ENCODE measurements at regions not wholly inside any gene's neighbourhood (a gene's known extent, or its start where the extent isn't known, plus 50 kb on each side); places are given as distances from the start of the nearest gene placed in this dataset.

GRCh38 chr13:103289681-103290080 is 223.5 kb upstream of the SLC10A2 start:
- intact Hi-C loops (cut with DNase I): no loop called here
- no peaks in the 10 kb centered on the region for H3K27me3 ChIP-seq
- TF ChIP-seq CTCF (IDR thresholded peaks at IDR 0.05) (no peak), POLR2A (IDR thresholded peaks at IDR 0.05) (no peak)
- H3K9me3 ChIP-seq (replicated peaks in 1 of 3): no peaks in the 10 kb centered on the region
- H3K36me3 ChIP-seq (replicated peaks in 1 of 2): no peaks in the 10 kb centered on the region
- H3K27ac ChIP-seq: no peak overlapping the region
- no peak overlapping the region for H3K4me3 ChIP-seq
- H3K4me1 ChIP-seq (replicated peaks in 1 of 2): no peaks in the 10 kb centered on the region
- no peak for DNase-seq

- no peak for DNase-seq
- no peaks in the 10 kb centered on the region for H3K4me1 ChIP-seq (replicated peaks in 1 of 2)
- intact Hi-C loops (cut with DNase I): no loop called here
- TF ChIP-seq POLR2A (IDR thresholded peaks at IDR 0.05) (no peak), CTCF (IDR thresholded peaks at IDR 0.05) (no peak)
- no peaks in the 10 kb centered on the region for H3K27me3 ChIP-seq
- WGBS, 4 donors: 50 to 55% (median 53%) methylated on average over 7 of the region's 7 CpGs
- no peaks in the 10 kb centered on the region for H3K9me3 ChIP-seq (replicated peaks in 1 of 3)
- no peak overlapping the region for H3K27ac ChIP-seq
- no peaks in the 10 kb centered on the region for H3K36me3 ChIP-seq (replicated peaks in 1 of 2)
- no peak overlapping the region for H3K4me3 ChIP-seq
Observed at GRCh38 chr13:103288114-103288513, 221.9 kb upstream of the SLC10A2 start.

GRCh38 chr13:103287659-103288058 is 221.4 kb upstream of the SLC10A2 start:
- intact Hi-C loops (cut with DNase I): no loop called here
- H3K36me3 ChIP-seq (replicated peaks in 1 of 2): no peaks in the 10 kb centered on the region
- no peak overlapping the region for H3K4me3 ChIP-seq
- H3K27ac ChIP-seq: no peak overlapping the region
- H3K27me3 ChIP-seq: no peaks in the 10 kb centered on the region
- no peaks in the 10 kb centered on the region for H3K9me3 ChIP-seq (replicated peaks in 1 of 3)
- TF ChIP-seq CTCF (IDR thresholded peaks at IDR 0.05) (no peak), POLR2A (IDR thresholded peaks at IDR 0.05) (no peak)
- DNase-seq: no peak
- H3K4me1 ChIP-seq (replicated peaks in 1 of 2): no peaks in the 10 kb centered on the region

- 18 to 45% (median 26%) methylated on average over 2 of the region's 2 CpGs for WGBS, 4 donors
- Histone ChIP-seq H3K27ac (no peak overlapping the region), H3K36me3 (replicated peaks in 1 of 2) (no peaks in the 10 kb centered on the region), H3K4me1 (replicated peaks in 1 of 2) (no peaks in the 10 kb centered on the region), H3K4me3 (no peak overlapping the region), H3K27me3 (no peaks in the 10 kb centered on the region), H3K9me3 (replicated peaks in 1 of 3) (no peaks in the 10 kb centered on the region)
- intact Hi-C loops (cut with DNase I): no loop called here
- DNase-seq: no peak
- TF ChIP-seq CTCF (IDR thresholded peaks at IDR 0.05): no peak
Observed at GRCh38 chr13:103284466-103284865, 218.2 kb upstream of the SLC10A2 start.
